Trophoblast cell (in vitro differentiated cells and primary cell): ENCODE measurements at regions not wholly inside any gene's neighbourhood (a gene's known extent, or its start where the extent isn't known, plus 50 kb on each side); places are given as distances from the start of the nearest gene placed in this dataset.

Experiments
- DNase-seq, 2 donors: peaks; one replicate each; pipeline ENCODE4 v3.0.0-alpha.2; 2016
- H2AFZ ChIP-seq: 2 replicates; pipeline ENCODE4 v1.6.1; 2013; ENCODE audit warnings: low read length, moderate library complexity, mild to moderate bottlenecking; ENCODE audit not compliant: insufficient read depth, poor library complexity
- H2AK5ac ChIP-seq: 2 replicates; pipeline ENCODE4 v1.6.1; 2013; ENCODE audit warnings: mild to moderate bottlenecking, low read length
- H2BK120ac ChIP-seq: 2 replicates; pipeline ENCODE4 v1.6.1; 2013; ENCODE audit warnings: low read length, mild to moderate bottlenecking, moderate library complexity; ENCODE audit not compliant: insufficient read depth, poor library complexity
- H2BK12ac ChIP-seq: 2 replicates; pipeline ENCODE4 v1.6.1; 2013; ENCODE audit warnings: mild to moderate bottlenecking, low read length, moderate library complexity
- H2BK5ac ChIP-seq: 2 replicates; pipeline ENCODE4 v1.6.1; 2013; ENCODE audit warnings: low read length, low read depth, moderate library complexity, mild to moderate bottlenecking; ENCODE audit not compliant: poor library complexity
- H3K14ac ChIP-seq: 2 replicates; pipeline ENCODE4 v1.6.1; 2013; ENCODE audit warnings: mild to moderate bottlenecking, low read length
- H3K18ac ChIP-seq: 2 replicates; pipeline ENCODE4 v1.6.1; 2013; ENCODE audit warnings: mild to moderate bottlenecking, low read length
- H3K23ac ChIP-seq: 2 replicates; pipeline ENCODE4 v1.6.1; 2013; ENCODE audit warnings: low read length
- H3K27ac ChIP-seq: 2 replicates; pipeline ENCODE4 v1.5.1; 2013; ENCODE audit warnings: low read depth, mild to moderate bottlenecking, inconsistent platforms, low read length, moderate library complexity
- H3K27me3 ChIP-seq: 2 replicates; pipeline ENCODE4 v1.6.1; 2013; ENCODE audit warnings: inconsistent platforms, mild to moderate bottlenecking, low read length, moderate library complexity; ENCODE audit not compliant: insufficient read depth
- H3K36me3 ChIP-seq, 2 experiments: 1 replicate in 1 of 2; 2 replicates in 1 of 2; pipeline ENCODE4 v1.6.1; 2013; ENCODE audit warnings: low read length in 2 of 2, mild to moderate bottlenecking in 2 of 2, moderate library complexity in 1 of 2; ENCODE audit not compliant: insufficient read depth in 2 of 2, control insufficient read depth in 1 of 2
- H3K4ac ChIP-seq: 2 replicates; pipeline ENCODE4 v1.6.1; 2013; ENCODE audit warnings: low read depth, mild to moderate bottlenecking, low read length, moderate library complexity
- H3K4me1 ChIP-seq, 2 experiments: 1 replicate in 1 of 2; 2 replicates in 1 of 2; pipeline ENCODE4 v1.6.1; 2013; ENCODE audit warnings: low read length in 2 of 2, mild to moderate bottlenecking in 2 of 2, moderate library complexity in 1 of 2; ENCODE audit not compliant: insufficient read depth in 2 of 2, control insufficient read depth in 1 of 2
- H3K4me2 ChIP-seq: 2 replicates; pipeline ENCODE4 v1.6.1; 2013; ENCODE audit warnings: inconsistent platforms, mild to moderate bottlenecking, low read length, moderate library complexity
- H3K4me3 ChIP-seq: 2 replicates; pipeline ENCODE4 v1.5.1; 2013; ENCODE audit warnings: mild to moderate bottlenecking, low read depth, low read length, inconsistent platforms
- H3K79me1 ChIP-seq: one replicate; pipeline ENCODE4 v1.6.1; 2013; ENCODE audit warnings: low read length
- H3K79me2 ChIP-seq: 2 replicates; pipeline ENCODE4 v1.6.1; 2013; ENCODE audit warnings: low read length, mild to moderate bottlenecking; ENCODE audit not compliant: control insufficient read depth, insufficient read depth, poor library complexity
- H3K9ac ChIP-seq: 2 replicates; pipeline ENCODE4 v1.6.1; 2013; ENCODE audit warnings: mild to moderate bottlenecking, low read length
- H3K9me3 ChIP-seq: 2 replicates; pipeline ENCODE4 v1.6.1; 2013; ENCODE audit warnings: low read depth, mild to moderate bottlenecking, control low read depth, inconsistent platforms, low read length; ENCODE audit not compliant: insufficient read depth
- H4K12ac ChIP-seq: 2 replicates; pipeline ENCODE4 v1.6.1; 2013; ENCODE audit warnings: low read depth, mild to moderate bottlenecking, low read length, moderate library complexity
- H4K8ac ChIP-seq: 2 replicates; pipeline ENCODE4 v1.6.1; 2013; ENCODE audit warnings: low read depth, mild to moderate bottlenecking, low read length, moderate library complexity
- H4K91ac ChIP-seq: one replicate; pipeline ENCODE4 v1.6.1; 2013; ENCODE audit warnings: low read depth, mild to moderate bottlenecking, low read length, moderate library complexity
- WGBS: extraction: QIAGEN DNeasy Blood & Tissue Kit; methylation state at CpG from one replicate; pipeline ENCODE4 v1.1.7; 2013; ENCODE audit warnings: missing lambda C conversion rate; ENCODE audit not compliant: insufficient read length, insufficient coverage; ENCODE audit errors: extremely low coverage; 5-methylcytosine and 5-hydroxymethylcytosine counted together

- H3K18ac ChIP-seq, result no peak overlapping the region
- H3K4me2 ChIP-seq, result no peak overlapping the region
- H3K27ac ChIP-seq, result no peak overlapping the region
- H3K23ac ChIP-seq, result no peak overlapping the region
- H3K4me3 ChIP-seq, result no peak overlapping the region
- H3K79me2 ChIP-seq, result no peaks in the 10 kb centered on the region
- H2AK5ac ChIP-seq, result no peak overlapping the region
- no peak overlapping the region for H3K14ac ChIP-seq
- no peak for DNase-seq
- no peak overlapping the region for H2BK5ac ChIP-seq
- H3K4ac ChIP-seq, result no peak overlapping the region
- no peak overlapping the region for H4K8ac ChIP-seq
- WGBS, result no CpG with 5 or more reads among the region's 12 CpGs
- no peaks in the 10 kb centered on the region for H3K36me3 ChIP-seq
- no peak overlapping the region for H2BK120ac ChIP-seq
- H3K4me1 ChIP-seq, result no peaks in the 10 kb centered on the region
- no peak overlapping the region for H4K91ac ChIP-seq
- H2BK12ac ChIP-seq, result no peak overlapping the region
- H3K79me1 ChIP-seq, result no peaks in the 10 kb centered on the region
- H3K9ac ChIP-seq, result no peak overlapping the region
- peaks cover 48% of the 10 kb centered on the region for H3K9me3 ChIP-seq
- H3K27me3 ChIP-seq, result no peaks in the 10 kb centered on the region
- no peak overlapping the region for H4K12ac ChIP-seq
- H2AFZ ChIP-seq, result no peak overlapping the region
Measured at GRCh38 chr22:47409539-47410275, 647.3 kb downstream of the TBC1D22A start.

- no peak overlapping the region for H2AFZ ChIP-seq
- no peak overlapping the region for H2BK12ac ChIP-seq
- no peak overlapping the region for H3K4me2 ChIP-seq
- H3K14ac ChIP-seq, result no peak overlapping the region
- H3K9me3 ChIP-seq, result peaks cover 60% of the 10 kb centered on the region
- no peak overlapping the region for H4K8ac ChIP-seq
- no peak overlapping the region for H4K12ac ChIP-seq
- no peak overlapping the region for H4K91ac ChIP-seq
- no peak for DNase-seq
- no peak overlapping the region for H3K4me3 ChIP-seq
- H2BK5ac ChIP-seq, result no peak overlapping the region
- H2AK5ac ChIP-seq, result no peak overlapping the region
- no peak overlapping the region for H3K23ac ChIP-seq
- no peak overlapping the region for H2BK120ac ChIP-seq
- no peak overlapping the region for H3K9ac ChIP-seq
- no peaks in the 10 kb centered on the region for H3K4me1 ChIP-seq
- no peak overlapping the region for H3K18ac ChIP-seq
- H3K79me2 ChIP-seq, result no peaks in the 10 kb centered on the region
- no peak overlapping the region for H3K4ac ChIP-seq
- no peaks in the 10 kb centered on the region for H3K79me1 ChIP-seq
- no CpG with 5 or more reads among the region's 7 CpGs for WGBS
- no peaks in the 10 kb centered on the region for H3K27me3 ChIP-seq
- H3K36me3 ChIP-seq, result no peaks in the 10 kb centered on the region
- H3K27ac ChIP-seq, result no peak overlapping the region
Measured at GRCh38 chr22:47408409-47408808, 646.0 kb downstream of the TBC1D22A start.

- Histone ChIP-seq H2BK120ac (no peak overlapping the region), H4K12ac (no peak overlapping the region), H4K91ac (no peak overlapping the region), H3K27ac (no peak overlapping the region), H3K9me3 (peaks cover 68% of the 10 kb centered on the region), H3K23ac (no peak overlapping the region), H3K4ac (no peak overlapping the region), H3K9ac (no peak overlapping the region), H3K4me3 (no peak overlapping the region), H3K18ac (no peak overlapping the region), H3K14ac (no peak overlapping the region), H2AFZ (no peak overlapping the region), H2AK5ac (no peak overlapping the region), H3K79me1 (no peaks in the 10 kb centered on the region), H3K4me2 (no peak overlapping the region), H2BK5ac (no peak overlapping the region), H3K27me3 (no peaks in the 10 kb centered on the region), H3K4me1 (no peaks in the 10 kb centered on the region), H3K79me2 (no peaks in the 10 kb centered on the region), H4K8ac (no peak overlapping the region), H3K36me3 (no peaks in the 10 kb centered on the region), H2BK12ac (no peak overlapping the region)
- no CpG with 5 or more reads among the region's 6 CpGs for WGBS
- DNase-seq, result no peak
Measured at GRCh38 chr22:47407461-47408025, 645.1 kb downstream of the TBC1D22A start.

GRCh38 chr22:47406896-47407295, 644.4 kb downstream of the TBC1D22A start:
- H3K4me1 ChIP-seq, result no peaks in the 10 kb centered on the region
- H2AFZ ChIP-seq, result no peak overlapping the region
- no peak overlapping the region for H2BK12ac ChIP-seq
- no peaks in the 10 kb centered on the region for H3K79me1 ChIP-seq
- no peak overlapping the region for H2AK5ac ChIP-seq
- H2BK120ac ChIP-seq, result no peak overlapping the region
- no peak overlapping the region for H3K14ac ChIP-seq
- H3K9ac ChIP-seq, result no peak overlapping the region
- no peak overlapping the region for H3K18ac ChIP-seq
- H3K9me3 ChIP-seq, result peaks cover 74% of the 10 kb centered on the region
- no peak overlapping the region for H3K4me3 ChIP-seq
- H4K91ac ChIP-seq, result no peak overlapping the region
- no peaks in the 10 kb centered on the region for H3K36me3 ChIP-seq
- H4K8ac ChIP-seq, result no peak overlapping the region
- H3K4me2 ChIP-seq, result no peak overlapping the region
- no peak overlapping the region for H3K27ac ChIP-seq
- WGBS, result no CpG with 5 or more reads among the region's 11 CpGs
- no peak overlapping the region for H2BK5ac ChIP-seq
- H3K27me3 ChIP-seq, result no peaks in the 10 kb centered on the region
- no peaks in the 10 kb centered on the region for H3K79me2 ChIP-seq
- no peak overlapping the region for H3K23ac ChIP-seq
- no peak overlapping the region for H3K4ac ChIP-seq
- H4K12ac ChIP-seq, result no peak overlapping the region
- no peak for DNase-seq
